ENCODE measurements at regions not wholly inside any gene's neighbourhood (a gene's known extent, or its start where the extent isn't known, plus 50 kb on each side); places are given as distances from the start of the nearest gene placed in this dataset.

- Mint-ChIP-seq H3K9me3 (peaks cover 8% of the 10 kb centered on the region), H3K36me3 (ENCODE audit: low read depth) (no peaks in the 10 kb centered on the region), H3K4me3 (no peak overlapping the region), H3K27me3 (ENCODE audit: insufficient read depth) (no peaks in the 10 kb centered on the region), H3K4me1 (no peaks in the 10 kb centered on the region), H3K27ac (no peak overlapping the region)
- no peaks in the 10 kb centered on the region for H3K27me3 ChIP-seq (ENCODE audit: control insufficient read depth, insufficient read depth, low read length, poor library complexity, severe bottlenecking)
- no peak for DNase-seq
- H3K4me1 ChIP-seq (ENCODE audit: control insufficient read depth, insufficient read depth, low read length): no peaks in the 10 kb centered on the region
- H3K27ac ChIP-seq (ENCODE audit: low read depth, low read length): no peak overlapping the region
- H3K4me3 ChIP-seq (ENCODE audit: low read length): no peak overlapping the region
- no peaks in the 10 kb centered on the region for H3K9me3 ChIP-seq (ENCODE audit: control insufficient read depth, low read length)
- TF ChIP-seq, protein P1, sequence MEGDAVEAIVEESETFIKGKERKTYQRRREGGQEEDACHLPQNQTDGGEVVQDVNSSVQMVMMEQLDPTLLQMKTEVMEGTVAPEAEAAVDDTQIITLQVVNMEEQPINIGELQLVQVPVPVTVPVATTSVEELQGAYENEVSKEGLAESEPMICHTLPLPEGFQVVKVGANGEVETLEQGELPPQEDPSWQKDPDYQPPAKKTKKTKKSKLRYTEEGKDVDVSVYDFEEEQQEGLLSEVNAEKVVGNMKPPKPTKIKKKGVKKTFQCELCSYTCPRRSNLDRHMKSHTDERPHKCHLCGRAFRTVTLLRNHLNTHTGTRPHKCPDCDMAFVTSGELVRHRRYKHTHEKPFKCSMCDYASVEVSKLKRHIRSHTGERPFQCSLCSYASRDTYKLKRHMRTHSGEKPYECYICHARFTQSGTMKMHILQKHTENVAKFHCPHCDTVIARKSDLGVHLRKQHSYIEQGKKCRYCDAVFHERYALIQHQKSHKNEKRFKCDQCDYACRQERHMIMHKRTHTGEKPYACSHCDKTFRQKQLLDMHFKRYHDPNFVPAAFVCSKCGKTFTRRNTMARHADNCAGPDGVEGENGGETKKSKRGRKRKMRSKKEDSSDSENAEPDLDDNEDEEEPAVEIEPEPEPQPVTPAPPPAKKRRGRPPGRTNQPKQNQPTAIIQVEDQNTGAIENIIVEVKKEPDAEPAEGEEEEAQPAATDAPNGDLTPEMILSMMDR (conservative IDR thresholded peaks at IDR 0.05): no peak
- no peaks in the 10 kb centered on the region for H3K36me3 ChIP-seq (ENCODE audit: control insufficient read depth, insufficient read depth, low read length)
- 86% methylated on average over 1 to 2 of the region's 2 CpGs for WGBS, 2 experiments (ENCODE audit: insufficient coverage in 1 of 2, insufficient read length in 1 of 2)
- H3K9ac ChIP-seq (ENCODE audit: extremely low read depth, low read length, poor library complexity, severe bottlenecking): no peak overlapping the region
Observed at GRCh38 chr4:96063639-96064038, 223.7 kb downstream of the PDHA2 start.

DNA sequence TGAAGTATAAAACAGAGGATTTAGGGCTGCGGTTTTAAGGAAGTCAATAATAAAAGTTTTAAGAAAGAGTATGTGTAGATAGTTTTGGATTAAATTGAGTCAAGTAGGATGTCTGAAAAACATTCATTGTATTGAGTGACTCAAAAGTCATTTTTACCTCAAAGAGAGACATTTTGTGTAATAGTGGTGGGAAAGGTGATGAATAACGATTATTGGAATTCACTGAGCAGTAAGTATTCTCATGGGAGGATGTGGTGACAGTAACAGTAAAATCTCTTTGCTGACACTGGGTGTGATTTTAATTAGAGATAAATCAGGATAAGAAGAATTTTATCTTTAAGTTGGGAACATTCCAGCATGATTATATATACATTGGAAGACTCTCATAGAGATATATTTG lies 233.6 kb downstream of the PDHA2 start:
- no peaks in the 10 kb centered on the region for H3K27me3 ChIP-seq (ENCODE audit: control insufficient read depth, insufficient read depth, low read length, poor library complexity, severe bottlenecking)
- no peak overlapping the region for H3K9ac ChIP-seq (ENCODE audit: extremely low read depth, low read length, poor library complexity, severe bottlenecking)
- no peaks in the 10 kb centered on the region for H3K4me1 ChIP-seq (ENCODE audit: control insufficient read depth, insufficient read depth, low read length)
- H3K36me3 ChIP-seq (ENCODE audit: control insufficient read depth, insufficient read depth, low read length): no peaks in the 10 kb centered on the region
- H3K4me3 Mint-ChIP-seq: no peak overlapping the region
- no peak overlapping the region for H3K27ac Mint-ChIP-seq
- TF ChIP-seq, protein P1 (conservative IDR thresholded peaks at IDR 0.05): no peak
- H3K9me3 ChIP-seq (ENCODE audit: control insufficient read depth, low read length): no peaks in the 10 kb centered on the region
- 89 to 93% methylated on average over 2 of the region's 2 CpGs for WGBS, 2 experiments (ENCODE audit: insufficient coverage in 1 of 2, insufficient read length in 1 of 2)
- no peaks in the 10 kb centered on the region for H3K4me1 Mint-ChIP-seq
- peaks cover under 1% of the 10 kb centered on the region for H3K9me3 Mint-ChIP-seq
- DNase-seq: no peak
- H3K4me3 ChIP-seq (ENCODE audit: low read length): no peak overlapping the region
- H3K36me3 Mint-ChIP-seq (ENCODE audit: low read depth): no peaks in the 10 kb centered on the region
- H3K27ac ChIP-seq (ENCODE audit: low read depth, low read length): no peak overlapping the region
- no peaks in the 10 kb centered on the region for H3K27me3 Mint-ChIP-seq (ENCODE audit: insufficient read depth)

DNA sequence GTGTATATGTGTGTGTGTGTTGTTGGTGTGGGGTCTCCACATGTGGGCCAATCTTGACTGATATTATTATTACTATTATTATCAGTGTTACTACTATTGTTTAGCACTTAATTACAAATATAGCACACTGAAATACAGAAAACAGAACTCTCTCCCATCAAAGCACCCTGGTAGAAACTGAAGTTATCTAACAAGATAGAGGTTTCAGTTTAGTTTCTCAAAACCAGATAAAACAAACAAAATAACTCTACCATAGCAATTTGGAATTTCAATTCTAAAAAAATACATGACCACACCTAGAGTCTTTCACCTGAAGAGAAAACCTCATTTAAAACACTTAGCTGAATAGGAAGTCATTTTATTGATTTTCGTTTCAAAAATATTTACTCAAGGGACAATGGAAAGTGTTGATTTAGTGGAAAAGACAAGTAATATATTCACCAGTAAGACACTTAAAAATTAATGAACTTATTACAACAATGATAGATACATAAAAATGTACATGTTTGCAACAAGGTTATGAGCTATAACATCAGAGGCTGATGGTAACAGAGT lies 252.3 kb downstream of the PDHA2 start:
- no peak overlapping the region for H3K4me3 Mint-ChIP-seq
- no peaks in the 10 kb centered on the region for H3K4me1 ChIP-seq (ENCODE audit: control insufficient read depth, insufficient read depth, low read length)
- H3K9ac ChIP-seq (ENCODE audit: extremely low read depth, low read length, poor library complexity, severe bottlenecking): no peak overlapping the region
- TF ChIP-seq, protein P1 (conservative IDR thresholded peaks at IDR 0.05): no peak
- H3K27ac Mint-ChIP-seq: no peak overlapping the region
- no peaks in the 10 kb centered on the region for H3K9me3 Mint-ChIP-seq
- no peaks in the 10 kb centered on the region for H3K36me3 ChIP-seq (ENCODE audit: control insufficient read depth, insufficient read depth, low read length)
- no peaks in the 10 kb centered on the region for H3K4me1 Mint-ChIP-seq
- no peak for DNase-seq
- H3K9me3 ChIP-seq (ENCODE audit: control insufficient read depth, low read length): no peaks in the 10 kb centered on the region
- WGBS, 2 experiments (ENCODE audit: insufficient coverage in 1 of 2, insufficient read length in 1 of 2): no CpG with 5 or more reads among the region's 1 CpG
- H3K27me3 ChIP-seq (ENCODE audit: control insufficient read depth, insufficient read depth, low read length, poor library complexity, severe bottlenecking): no peaks in the 10 kb centered on the region
- no peaks in the 10 kb centered on the region for H3K27me3 Mint-ChIP-seq (ENCODE audit: insufficient read depth)
- no peaks in the 10 kb centered on the region for H3K36me3 Mint-ChIP-seq (ENCODE audit: low read depth)
- no peak overlapping the region for H3K27ac ChIP-seq (ENCODE audit: low read depth, low read length)
- no peak overlapping the region for H3K4me3 ChIP-seq (ENCODE audit: low read length)
